AG09309 (cell line): ENCODE measurements at regions not wholly inside any gene's neighbourhood (a gene's known extent, or its start where the extent isn't known, plus 50 kb on each side); places are given as distances from the start of the nearest gene placed in this dataset.
A peak's percentile ranks its signal among the peaks of the same experiment; 100 is the strongest.

Experiments used
- DNase-seq: peaks from one replicate; pipeline ENCODE4 v3.0.0-alpha.2; 2010; ENCODE audit warnings: low read depth
- H3K4me3 ChIP-seq: 2 replicates; pipeline ENCODE4 v1.5.1; 2011; ENCODE audit warnings: mild to moderate bottlenecking, low read depth, low read length, moderate library complexity; ENCODE audit not compliant: control insufficient read depth
- TF ChIP-seq, protein P1 (sequence below): IDR thresholded peaks from 2 replicates; pipeline ENCODE4 v1.5.1; 2011; ENCODE audit warnings: mild to moderate bottlenecking, low read depth, low read length, inconsistent platforms; ENCODE audit not compliant: insufficient read depth, control insufficient read depth; ENCODE audit errors: missing control alignments

- no peak overlapping the region for H3K4me3 ChIP-seq
- no peak for DNase-seq
- TF ChIP-seq, protein P1, sequence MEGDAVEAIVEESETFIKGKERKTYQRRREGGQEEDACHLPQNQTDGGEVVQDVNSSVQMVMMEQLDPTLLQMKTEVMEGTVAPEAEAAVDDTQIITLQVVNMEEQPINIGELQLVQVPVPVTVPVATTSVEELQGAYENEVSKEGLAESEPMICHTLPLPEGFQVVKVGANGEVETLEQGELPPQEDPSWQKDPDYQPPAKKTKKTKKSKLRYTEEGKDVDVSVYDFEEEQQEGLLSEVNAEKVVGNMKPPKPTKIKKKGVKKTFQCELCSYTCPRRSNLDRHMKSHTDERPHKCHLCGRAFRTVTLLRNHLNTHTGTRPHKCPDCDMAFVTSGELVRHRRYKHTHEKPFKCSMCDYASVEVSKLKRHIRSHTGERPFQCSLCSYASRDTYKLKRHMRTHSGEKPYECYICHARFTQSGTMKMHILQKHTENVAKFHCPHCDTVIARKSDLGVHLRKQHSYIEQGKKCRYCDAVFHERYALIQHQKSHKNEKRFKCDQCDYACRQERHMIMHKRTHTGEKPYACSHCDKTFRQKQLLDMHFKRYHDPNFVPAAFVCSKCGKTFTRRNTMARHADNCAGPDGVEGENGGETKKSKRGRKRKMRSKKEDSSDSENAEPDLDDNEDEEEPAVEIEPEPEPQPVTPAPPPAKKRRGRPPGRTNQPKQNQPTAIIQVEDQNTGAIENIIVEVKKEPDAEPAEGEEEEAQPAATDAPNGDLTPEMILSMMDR, result peak; percentile 74
Measured at GRCh38 chr12:111024205-111024801, 103.9 kb upstream of the MYL2 start.

GRCh38 chr12:111022386-111022785, 102.0 kb upstream of the MYL2 start:
- no peak for DNase-seq
- TF ChIP-seq, protein P1, result no peak
- no peak overlapping the region for H3K4me3 ChIP-seq

DNA sequence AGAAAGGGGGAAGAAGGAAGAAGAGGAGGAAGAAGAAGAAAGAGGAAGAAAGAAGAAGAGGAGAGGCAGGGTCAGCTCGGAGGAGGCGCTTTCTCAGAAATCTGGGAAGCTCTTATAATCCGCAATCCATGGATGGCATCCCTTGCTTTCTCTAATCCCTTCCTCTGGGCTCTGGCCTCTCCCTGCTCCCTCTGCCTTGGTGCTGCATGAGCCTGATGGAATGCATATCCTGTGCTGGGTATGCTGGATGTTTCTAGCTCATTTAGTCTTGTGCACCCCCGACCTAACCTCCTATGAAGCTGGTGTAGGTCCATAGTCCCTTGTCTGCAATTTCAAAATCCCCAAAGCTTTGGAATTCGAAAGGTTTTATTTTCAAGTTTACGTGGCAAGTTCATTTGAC, 94.2 kb upstream of the MYL2 start:
- no peak for DNase-seq
- TF ChIP-seq, protein P1, result no peak
- no peak overlapping the region for H3K4me3 ChIP-seq

- H3K4me3 ChIP-seq, result no peak overlapping the region
- no peak for DNase-seq
- TF ChIP-seq, protein P1, result no peak
Measured at GRCh38 chr12:111012918-111013317, 92.5 kb upstream of the MYL2 start.

DNA sequence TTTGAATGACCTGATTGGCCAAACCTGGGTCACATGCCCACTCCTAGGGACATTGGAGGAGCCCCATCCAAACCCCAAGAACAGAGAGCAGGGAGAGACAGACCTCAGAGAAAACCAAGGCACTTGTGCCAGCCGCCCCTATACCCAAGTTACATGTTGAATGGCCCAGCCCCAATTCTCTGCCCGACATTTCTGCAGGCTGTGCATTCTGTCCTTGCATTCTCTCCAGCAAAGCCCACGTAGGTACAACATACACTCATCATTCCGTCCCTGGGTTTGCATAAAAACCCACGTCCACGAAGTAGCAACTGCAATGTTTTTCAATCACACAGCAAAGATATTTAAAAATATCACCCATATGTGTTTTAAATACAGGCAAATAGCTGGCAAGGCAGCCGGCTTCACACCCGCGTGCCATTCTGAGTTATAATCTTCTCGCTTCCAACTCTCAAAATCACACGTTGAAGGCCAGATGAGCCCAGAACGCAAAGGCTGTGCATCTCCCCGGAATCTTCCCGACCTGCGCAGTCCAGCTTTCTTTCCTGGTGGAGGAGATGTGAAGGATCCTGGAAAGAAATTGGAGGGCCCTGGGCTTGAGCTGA, 91.7 kb upstream of the MYL2 start:
- H3K4me3 ChIP-seq, result no peak overlapping the region
- TF ChIP-seq, protein P1, result no peak
- no peak for DNase-seq

- no peak overlapping the region for H3K4me3 ChIP-seq
- DNase-seq, result no peak
- TF ChIP-seq, protein P1, result no peak
Measured at GRCh38 chr12:111010916-111011657, 90.7 kb upstream of the MYL2 start.

- TF ChIP-seq, protein P1, result no peak
- H3K4me3 ChIP-seq, result no peak overlapping the region
- DNase-seq, result no peak
Measured at GRCh38 chr12:111010061-111010460, 89.7 kb upstream of the MYL2 start.
